ENCODE measurements at regions not wholly inside any gene's neighbourhood (a gene's known extent, or its start where the extent isn't known, plus 50 kb on each side); places are given as distances from the start of the nearest gene placed in this dataset.

GRCh38 chr15:70471517-70471916 is 291.8 kb downstream of the UACA start:
- TF ChIP-seq POLR2AphosphoS5 (IDR thresholded peaks at IDR 0.05; ENCODE audit: borderline replicate concordance, low read depth, low read length) (no peak), EZH2 (IDR thresholded peaks at IDR 0.05) (no peak), FOXP2 (optimal IDR thresholded peaks at IDR 0.05; ENCODE audit: control extremely low read depth, extremely low read length, insufficient read depth) (no peak)

Measured in SK-N-MC (cell line).